GM23338 (cell line): ENCODE measurements at regions not wholly inside any gene's neighbourhood (a gene's known extent, or its start where the extent isn't known, plus 50 kb on each side); places are given as distances from the start of the nearest gene placed in this dataset.

Source experiments
- ATAC-seq: fragments of 200-7000 bp; cut with Tn5 transposase; 3 replicates; pipeline ENCODE4 v1.9.1; 2020
- DNase-seq: peaks from one replicate; pipeline ENCODE4 v3.0.0-alpha.2; 2015; ENCODE audit warnings: low spot score
- H2AFZ ChIP-seq: fragments of 200-600 bp; sonication (generic); 2 replicates; pipeline ENCODE4 v1.8.0; 2016; ENCODE audit warnings: antibody characterized with exemption, mild to moderate bottlenecking, moderate library complexity
- H3F3A ChIP-seq: fragments of 200-600 bp; sonication (generic); replicated peaks from 2 replicates; pipeline ENCODE4 v1.8.0; 2017; ENCODE audit warnings: antibody characterized with exemption, mixed run types, low read depth
- H3K27ac ChIP-seq: fragments of 200-600 bp; sonication (generic); 2 replicates; pipeline ENCODE4 v1.6.1; 2016; ENCODE audit warnings: low read depth
- H3K27me3 ChIP-seq: fragments of 200-600 bp; sonication (generic); 2 replicates; pipeline ENCODE4 v1.8.0; 2016; ENCODE audit warnings: mild to moderate bottlenecking, mixed run types, moderate library complexity; ENCODE audit not compliant: insufficient read depth
- H3K36me3 ChIP-seq: fragments of 200-600 bp; sonication (generic); 2 replicates; pipeline ENCODE4 v1.8.0; 2016; ENCODE audit warnings: mild to moderate bottlenecking; ENCODE audit not compliant: insufficient read depth
- H3K4me1 ChIP-seq: fragments of 200-600 bp; sonication (generic); 2 replicates; pipeline ENCODE4 v1.8.0; 2016; ENCODE audit warnings: mild to moderate bottlenecking, moderate library complexity; ENCODE audit not compliant: insufficient read depth
- H3K4me2 ChIP-seq: fragments of 200-600 bp; sonication (generic); 2 replicates; pipeline ENCODE4 v1.7.1; 2017; ENCODE audit warnings: mixed run types
- H3K4me3 ChIP-seq: fragments of 200-600 bp; sonication (generic); 2 replicates; pipeline ENCODE4 v1.6.1; 2016; ENCODE audit warnings: mixed run types
- H3K79me2 ChIP-seq: fragments of 200-600 bp; sonication (generic); replicated peaks from 2 replicates; pipeline ENCODE4 v1.8.0; 2017; ENCODE audit warnings: mild to moderate bottlenecking; ENCODE audit not compliant: insufficient read depth
- H3K9me2 ChIP-seq: fragments of 200-600 bp; sonication (generic); 2 replicates; pipeline ENCODE4 v1.8.0; 2017; ENCODE audit not compliant: insufficient read depth
- H4K20me1 ChIP-seq: fragments of 200-600 bp; sonication (generic); replicated peaks from 2 replicates; pipeline ENCODE4 v1.8.0; 2017; ENCODE audit warnings: mild to moderate bottlenecking; ENCODE audit not compliant: insufficient read depth
- H3K27ac Mint-ChIP-seq: 2 replicates; pipeline ENCODE4 v1.8.0; 2020; ENCODE audit warnings: inconsistent platforms, mild to moderate bottlenecking, moderate library complexity, mixed read lengths
- H3K27me3 Mint-ChIP-seq: 3 replicates; pipeline ENCODE4 v1.8.0; 2022; ENCODE audit warnings: low read depth, mild to moderate bottlenecking, moderate library complexity, mixed read lengths, inconsistent platforms; ENCODE audit not compliant: insufficient read depth, poor library complexity
- H3K36me3 Mint-ChIP-seq: 3 replicates; pipeline ENCODE4 v1.8.0; 2021; ENCODE audit warnings: low read depth, mild to moderate bottlenecking, inconsistent platforms, moderate library complexity, mixed read lengths
- H3K4me1 Mint-ChIP-seq: 3 replicates; pipeline ENCODE4 v1.8.0; 2020; ENCODE audit warnings: mild to moderate bottlenecking, inconsistent platforms, mixed read lengths
- H3K4me3 Mint-ChIP-seq: 3 replicates; pipeline ENCODE4 v1.8.0; 2021; ENCODE audit warnings: moderate library complexity, mild to moderate bottlenecking, inconsistent platforms, mixed read lengths
- H3K9me3 Mint-ChIP-seq: 3 replicates; pipeline ENCODE4 v1.8.0; 2020; ENCODE audit warnings: moderate library complexity, mild to moderate bottlenecking, inconsistent platforms, mixed read lengths
- CREB1 ChIP-seq: fragments of 250-450 bp; sonication (Bioruptor Pico); IDR thresholded peaks from 2 replicates; pipeline ENCODE4 v1.5.0; 2020; ENCODE audit warnings: low read depth, mild to moderate bottlenecking, moderate library complexity
- CTCF ChIP-seq, 2 experiments: fragments of 200-600 bp in 1 of 2; sonication (generic) in 1 of 2; conservative IDR thresholded peaks; 2 replicates each; pipeline versions ENCODE4 v1.5.1 to v1.6.1; 2016 to 2017; ENCODE audit warnings: antibody characterized with exemption in 2 of 2, low read depth in 2 of 2, mild to moderate bottlenecking in 2 of 2, moderate library complexity in 1 of 2
- EZH2 ChIP-seq: fragments of 200-600 bp; sonication (generic); IDR thresholded peaks from one replicate; pipeline ENCODE4 v1.8.0; 2017; ENCODE audit warnings: antibody characterized with exemption, mild to moderate bottlenecking, low read depth; ENCODE audit not compliant: unreplicated experiment
- EZH2phosphoT487 ChIP-seq: fragments of 200-600 bp; sonication (generic); IDR thresholded peaks from one replicate; pipeline ENCODE4 v1.8.1; 2018; ENCODE audit warnings: antibody characterized with exemption; ENCODE audit not compliant: unreplicated experiment
- JUNB ChIP-seq: IDR thresholded peaks from one replicate; pipeline ENCODE4 v1.6.1; 2016; ENCODE audit warnings: antibody characterized with exemption; ENCODE audit not compliant: unreplicated experiment
- NANOG ChIP-seq: IDR thresholded peaks from 2 replicates; pipeline ENCODE4 v1.6.1; 2016; ENCODE audit warnings: antibody characterized with exemption, borderline replicate concordance
- POLR2AphosphoS5 ChIP-seq: IDR thresholded peaks from 2 replicates; pipeline ENCODE4 v1.6.1; 2016; ENCODE audit warnings: antibody characterized with exemption, low read depth
- REST ChIP-seq: IDR thresholded peaks from one replicate; pipeline ENCODE4 v1.6.1; 2018; ENCODE audit warnings: antibody characterized with exemption; ENCODE audit not compliant: unreplicated experiment
- STAT1 ChIP-seq: IDR thresholded peaks from one replicate; pipeline ENCODE4 v1.6.1; 2016; ENCODE audit warnings: antibody characterized with exemption; ENCODE audit not compliant: unreplicated experiment
- ZNF114 ChIP-seq: fragments of 250-450 bp; sonication (Bioruptor Pico); IDR thresholded peaks from 2 replicates; pipeline ENCODE4 v1.5.0; 2020; ENCODE audit warnings: mild to moderate bottlenecking, moderate library complexity
- ZNF331 ChIP-seq: fragments of 250-450 bp; sonication (Bioruptor Pico); IDR thresholded peaks from 2 replicates; pipeline ENCODE4 v1.5.0; 2020; ENCODE audit warnings: low read depth, mild to moderate bottlenecking, moderate library complexity
- TF ChIP-seq, protein P1 (sequence below): fragments of 250-450 bp; sonication (Bioruptor Pico); IDR thresholded peaks from 2 replicates; pipeline ENCODE4 v1.5.0; 2020; ENCODE audit warnings: mild to moderate bottlenecking, moderate library complexity
- TF ChIP-seq, protein P2 (sequence below): IDR thresholded peaks from 2 replicates; pipeline ENCODE4 v1.6.1; 2016; ENCODE audit warnings: antibody characterized with exemption

DNA sequence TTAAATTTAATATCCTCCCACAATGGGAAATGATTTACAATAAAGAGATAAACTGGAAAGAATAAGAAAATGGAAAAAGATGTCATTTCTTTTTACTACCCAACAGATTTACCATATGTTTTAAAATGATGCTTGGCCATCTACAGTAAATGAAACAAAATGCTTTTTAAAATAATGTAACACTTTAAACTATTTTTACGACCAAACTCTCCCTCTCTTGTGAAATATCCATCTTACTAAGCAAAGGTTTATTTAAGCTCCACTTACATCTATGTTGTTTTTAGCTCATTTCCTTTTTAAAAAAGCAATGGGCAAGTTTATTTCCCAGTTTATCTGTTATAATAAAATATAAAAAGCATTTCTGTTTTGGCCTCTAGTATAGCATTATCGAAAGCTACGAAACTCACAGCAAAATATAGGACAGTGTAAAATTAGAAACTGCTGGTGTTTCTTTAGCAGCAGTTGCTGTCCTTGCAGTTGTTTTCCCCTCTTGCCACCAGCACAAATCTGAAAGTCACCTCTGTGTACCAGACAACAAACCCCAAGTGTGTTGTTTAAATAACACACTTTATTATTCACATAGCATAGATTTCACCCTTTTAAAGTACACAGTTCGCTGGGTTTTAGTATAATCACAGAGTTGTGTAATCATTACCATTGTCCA is 195.1 kb downstream of the CDRT15L2 start:
- TF ChIP-seq JUNB (no peak), CREB1 (no peak), REST (no peak), CTCF (conservative IDR thresholded peaks at IDR 0.05; ENCODE audit: low read depth in 2 of 2) (no peak), EZH2phosphoT487 (no peak), POLR2AphosphoS5 (no peak), ZNF114 (CRISPR knock-in tag) (no peak), STAT1 (no peak), NANOG (no peak), EZH2 (no peak), ZNF331 (CRISPR knock-in tag) (no peak)
- TF ChIP-seq, protein P1, sequence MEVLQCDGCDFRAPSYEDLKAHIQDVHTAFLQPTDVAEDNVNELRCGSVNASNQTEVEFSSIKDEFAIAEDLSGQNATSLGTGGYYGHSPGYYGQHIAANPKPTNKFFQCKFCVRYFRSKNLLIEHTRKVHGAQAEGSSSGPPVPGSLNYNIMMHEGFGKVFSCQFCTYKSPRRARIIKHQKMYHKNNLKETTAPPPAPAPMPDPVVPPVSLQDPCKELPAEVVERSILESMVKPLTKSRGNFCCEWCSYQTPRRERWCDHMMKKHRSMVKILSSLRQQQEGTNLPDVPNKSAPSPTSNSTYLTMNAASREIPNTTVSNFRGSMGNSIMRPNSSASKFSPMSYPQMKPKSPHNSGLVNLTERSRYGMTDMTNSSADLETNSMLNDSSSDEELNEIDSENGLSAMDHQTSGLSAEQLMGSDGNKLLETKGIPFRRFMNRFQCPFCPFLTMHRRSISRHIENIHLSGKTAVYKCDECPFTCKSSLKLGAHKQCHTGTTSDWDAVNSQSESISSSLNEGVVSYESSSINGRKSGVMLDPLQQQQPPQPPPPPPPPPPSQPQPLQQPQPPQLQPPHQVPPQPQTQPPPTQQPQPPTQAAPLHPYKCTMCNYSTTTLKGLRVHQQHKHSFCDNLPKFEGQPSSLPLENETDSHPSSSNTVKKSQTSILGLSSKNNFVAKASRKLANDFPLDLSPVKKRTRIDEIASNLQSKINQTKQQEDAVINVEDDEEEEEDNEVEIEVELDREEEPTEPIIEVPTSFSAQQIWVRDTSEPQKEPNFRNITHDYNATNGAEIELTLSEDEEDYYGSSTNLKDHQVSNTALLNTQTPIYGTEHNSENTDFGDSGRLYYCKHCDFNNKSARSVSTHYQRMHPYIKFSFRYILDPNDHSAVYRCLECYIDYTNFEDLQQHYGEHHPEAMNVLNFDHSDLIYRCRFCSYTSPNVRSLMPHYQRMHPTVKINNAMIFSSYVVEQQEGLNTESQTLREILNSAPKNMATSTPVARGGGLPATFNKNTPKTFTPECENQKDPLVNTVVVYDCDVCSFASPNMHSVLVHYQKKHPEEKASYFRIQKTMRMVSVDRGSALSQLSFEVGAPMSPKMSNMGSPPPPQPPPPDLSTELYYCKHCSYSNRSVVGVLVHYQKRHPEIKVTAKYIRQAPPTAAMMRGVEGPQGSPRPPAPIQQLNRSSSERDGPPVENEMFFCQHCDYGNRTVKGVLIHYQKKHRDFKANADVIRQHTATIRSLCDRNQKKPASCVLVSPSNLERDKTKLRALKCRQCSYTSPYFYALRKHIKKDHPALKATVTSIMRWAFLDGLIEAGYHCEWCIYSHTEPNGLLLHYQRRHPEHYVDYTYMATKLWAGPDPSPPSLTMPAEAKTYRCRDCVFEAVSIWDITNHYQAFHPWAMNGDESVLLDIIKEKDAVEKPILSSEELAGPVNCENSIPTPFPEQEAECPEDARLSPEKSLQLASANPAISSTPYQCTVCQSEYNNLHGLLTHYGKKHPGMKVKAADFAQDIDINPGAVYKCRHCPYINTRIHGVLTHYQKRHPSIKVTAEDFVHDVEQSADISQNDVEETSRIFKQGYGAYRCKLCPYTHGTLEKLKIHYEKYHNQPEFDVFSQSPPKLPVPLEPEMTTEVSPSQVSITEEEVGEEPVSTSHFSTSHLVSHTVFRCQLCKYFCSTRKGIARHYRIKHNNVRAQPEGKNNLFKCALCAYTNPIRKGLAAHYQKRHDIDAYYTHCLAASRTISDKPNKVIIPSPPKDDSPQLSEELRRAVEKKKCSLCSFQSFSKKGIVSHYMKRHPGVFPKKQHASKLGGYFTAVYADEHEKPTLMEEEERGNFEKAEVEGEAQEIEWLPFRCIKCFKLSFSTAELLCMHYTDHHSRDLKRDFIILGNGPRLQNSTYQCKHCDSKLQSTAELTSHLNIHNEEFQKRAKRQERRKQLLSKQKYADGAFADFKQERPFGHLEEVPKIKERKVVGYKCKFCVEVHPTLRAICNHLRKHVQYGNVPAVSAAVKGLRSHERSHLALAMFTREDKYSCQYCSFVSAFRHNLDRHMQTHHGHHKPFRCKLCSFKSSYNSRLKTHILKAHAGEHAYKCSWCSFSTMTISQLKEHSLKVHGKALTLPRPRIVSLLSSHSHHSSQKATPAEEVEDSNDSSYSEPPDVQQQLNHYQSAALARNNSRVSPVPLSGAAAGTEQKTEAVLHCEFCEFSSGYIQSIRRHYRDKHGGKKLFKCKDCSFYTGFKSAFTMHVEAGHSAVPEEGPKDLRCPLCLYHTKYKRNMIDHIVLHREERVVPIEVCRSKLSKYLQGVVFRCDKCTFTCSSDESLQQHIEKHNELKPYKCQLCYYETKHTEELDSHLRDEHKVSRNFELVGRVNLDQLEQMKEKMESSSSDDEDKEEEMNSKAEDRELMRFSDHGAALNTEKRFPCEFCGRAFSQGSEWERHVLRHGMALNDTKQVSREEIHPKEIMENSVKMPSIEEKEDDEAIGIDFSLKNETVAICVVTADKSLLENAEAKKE (CRISPR knock-in tag) = no peak
- TF ChIP-seq, protein P2, sequence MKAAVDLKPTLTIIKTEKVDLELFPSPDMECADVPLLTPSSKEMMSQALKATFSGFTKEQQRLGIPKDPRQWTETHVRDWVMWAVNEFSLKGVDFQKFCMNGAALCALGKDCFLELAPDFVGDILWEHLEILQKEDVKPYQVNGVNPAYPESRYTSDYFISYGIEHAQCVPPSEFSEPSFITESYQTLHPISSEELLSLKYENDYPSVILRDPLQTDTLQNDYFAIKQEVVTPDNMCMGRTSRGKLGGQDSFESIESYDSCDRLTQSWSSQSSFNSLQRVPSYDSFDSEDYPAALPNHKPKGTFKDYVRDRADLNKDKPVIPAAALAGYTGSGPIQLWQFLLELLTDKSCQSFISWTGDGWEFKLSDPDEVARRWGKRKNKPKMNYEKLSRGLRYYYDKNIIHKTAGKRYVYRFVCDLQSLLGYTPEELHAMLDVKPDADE = no peak
- no peaks in the 10 kb centered on the region for H3K9me3 Mint-ChIP-seq

More for the DNA sequence above, 195.1 kb downstream of the CDRT15L2 start:
- H3K36me3 Mint-ChIP-seq = no peaks in the 10 kb centered on the region
- Histone ChIP-seq H3F3A (no peaks in the 10 kb centered on the region), H3K79me2 (no peaks in the 10 kb centered on the region), H3K27ac (no peak overlapping the region), H3K4me3 (no peak overlapping the region), H2AFZ (no peak overlapping the region; the same call in 1 of the 2 replicates), H3K9me2 (no peaks in the 10 kb centered on the region), H3K4me2 (no peak overlapping the region), H3K27me3 (no peaks in the 10 kb centered on the region), H3K36me3 (no peaks in the 10 kb centered on the region), H4K20me1 (no peaks in the 10 kb centered on the region), H3K4me1 (no peaks in the 10 kb centered on the region)
- ATAC-seq (no peak), DNase-seq (no peak)
- H3K4me3 Mint-ChIP-seq = no peak overlapping the region
- H3K4me1 Mint-ChIP-seq = no peaks in the 10 kb centered on the region
- H3K27me3 Mint-ChIP-seq = no peaks in the 10 kb centered on the region
- H3K27ac Mint-ChIP-seq = no peak overlapping the region; the same call in 1 of the 2 replicates
